ENCODE measurements at regions not wholly inside any gene's neighbourhood (a gene's known extent, or its start where the extent isn't known, plus 50 kb on each side); places are given as distances from the start of the nearest gene placed in this dataset.

DNA sequence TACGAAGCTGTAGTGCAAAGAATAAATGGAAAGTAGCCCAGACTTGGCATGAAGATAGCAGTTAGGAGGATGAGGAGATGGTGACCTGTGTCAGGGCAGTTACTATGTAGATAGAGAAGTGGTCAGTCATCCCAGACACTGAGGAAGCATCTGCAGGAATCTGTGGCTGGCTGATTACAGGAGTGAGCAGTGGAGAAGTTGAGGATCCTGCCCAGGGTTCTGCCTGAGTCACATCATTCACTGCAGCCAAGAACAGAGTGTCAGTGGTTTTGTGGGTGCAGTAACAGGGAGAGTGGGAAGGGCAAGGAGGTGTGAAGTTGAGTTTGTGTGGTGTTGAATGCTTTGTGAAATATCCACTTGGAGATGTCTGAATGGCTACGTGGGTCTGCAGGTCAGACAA, 676.4 kb upstream of the NRP1 start:
- TF ChIP-seq CTCF (IDR thresholded peaks at IDR 0.05) (no peak), POLR2A (IDR thresholded peaks at IDR 0.05) (no peak)

All from adrenal gland (tissue), 5 donors.